ENCODE measurements at regions not wholly inside any gene's neighbourhood (a gene's known extent, or its start where the extent isn't known, plus 50 kb on each side); places are given as distances from the start of the nearest gene placed in this dataset.
"Not testable (repeated sequence)": the region's sequence is repeated elsewhere in the genome, so short reads cannot be mapped to it uniquely, and the experiment has no call there.

DNA sequence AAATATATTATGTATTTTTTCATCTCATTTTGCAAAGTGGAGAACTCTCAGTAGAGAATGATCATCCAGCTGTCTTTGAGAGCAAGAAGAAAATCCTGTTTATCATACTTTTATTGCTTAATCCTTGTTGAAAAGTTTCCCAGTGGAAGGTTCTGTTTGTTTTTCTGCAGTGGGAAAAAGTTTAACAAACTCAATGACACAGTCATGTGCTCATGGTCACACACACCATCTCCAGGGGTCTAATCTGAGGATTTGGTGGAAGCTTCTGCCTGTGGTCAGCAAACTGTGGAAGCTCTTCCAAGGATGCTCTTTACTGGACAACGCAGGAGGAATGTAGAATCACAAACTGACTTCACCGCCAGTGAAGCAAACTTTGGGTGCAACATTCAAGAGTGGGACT, 1003.9 kb downstream of the SORCS3 start:
- DNase-seq (ENCODE audit: low read depth), result no peak

DNA sequence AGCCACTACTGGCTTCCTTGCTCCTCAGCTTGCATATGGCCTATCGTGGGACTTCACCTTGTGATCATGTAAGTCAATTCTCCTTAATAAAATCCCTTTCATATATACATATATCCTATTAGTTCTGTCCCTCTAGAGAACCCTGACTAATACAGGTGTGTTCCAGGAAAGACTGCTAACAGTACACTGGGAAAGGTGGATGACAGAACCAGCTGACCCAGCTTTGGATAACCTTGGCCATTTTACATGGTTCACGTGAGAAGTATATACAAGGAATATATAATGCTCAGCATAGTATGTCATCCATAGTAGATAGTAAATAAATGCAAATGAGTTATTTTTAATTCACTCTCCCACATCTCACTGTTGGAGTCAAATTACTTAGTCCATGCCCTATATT, 1003.5 kb downstream of the SORCS3 start:
- no peak for DNase-seq (ENCODE audit: low read depth)

DNA sequence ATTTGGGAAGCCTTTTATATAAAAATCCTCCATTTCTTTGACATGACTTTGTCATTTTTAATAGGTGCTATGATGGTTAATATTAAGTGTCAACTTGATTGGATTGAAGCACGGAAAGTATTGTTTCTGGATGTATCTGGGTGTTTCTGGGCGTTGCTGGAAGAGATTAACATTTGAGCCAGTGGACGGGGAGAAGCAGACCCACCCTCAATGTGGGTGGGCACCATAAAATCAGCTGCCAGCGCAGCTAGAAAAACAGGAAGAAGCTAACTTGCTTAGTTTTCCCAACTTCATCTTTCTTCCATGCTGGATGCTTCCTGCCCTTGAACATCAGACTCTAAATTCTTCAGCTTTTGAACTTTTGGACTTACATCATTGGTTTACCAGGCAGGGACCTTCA, 1003.0 kb downstream of the SORCS3 start:
- DNase-seq (ENCODE audit: low read depth), result no peak

DNA sequence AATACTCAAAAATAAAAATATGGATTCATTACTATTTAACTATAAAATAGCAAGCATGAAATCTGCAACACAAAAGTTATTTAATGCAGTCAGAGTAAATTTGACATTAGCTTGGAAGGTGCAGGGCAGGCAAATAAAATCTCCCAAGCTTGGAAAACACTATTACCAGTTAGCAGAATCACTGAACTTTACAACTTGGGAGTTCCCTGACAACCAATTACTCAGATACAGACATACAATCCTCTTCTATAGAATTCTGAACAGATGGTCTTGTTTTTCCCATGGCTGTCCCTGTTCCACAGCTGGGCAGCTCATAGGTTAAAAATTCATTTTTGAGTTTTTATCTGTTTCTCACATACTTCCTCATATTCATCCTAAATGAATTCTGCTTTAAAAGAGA, 1002.6 kb downstream of the SORCS3 start:
- DNase-seq (ENCODE audit: low read depth), result no peak

DNA sequence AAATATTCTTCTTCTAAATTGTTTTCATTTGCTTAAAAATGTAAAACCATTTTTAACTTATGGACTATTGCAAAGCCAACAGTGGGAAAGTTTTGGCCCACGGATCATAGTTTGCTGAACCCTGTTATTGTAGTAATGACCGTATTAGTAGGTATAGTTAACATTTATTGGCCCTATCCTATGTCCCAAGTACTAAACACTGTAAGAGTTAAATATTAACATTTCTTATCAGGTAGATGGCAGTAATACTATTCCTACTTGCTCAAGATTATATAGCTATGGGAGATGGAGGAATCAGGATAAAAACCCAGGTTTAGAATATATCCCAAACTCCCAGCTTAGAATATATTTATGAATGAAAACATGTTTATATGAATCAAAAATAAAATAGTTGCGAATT, 993.2 kb downstream of the SORCS3 start:
- no peak for DNase-seq (ENCODE audit: low read depth)

DNA sequence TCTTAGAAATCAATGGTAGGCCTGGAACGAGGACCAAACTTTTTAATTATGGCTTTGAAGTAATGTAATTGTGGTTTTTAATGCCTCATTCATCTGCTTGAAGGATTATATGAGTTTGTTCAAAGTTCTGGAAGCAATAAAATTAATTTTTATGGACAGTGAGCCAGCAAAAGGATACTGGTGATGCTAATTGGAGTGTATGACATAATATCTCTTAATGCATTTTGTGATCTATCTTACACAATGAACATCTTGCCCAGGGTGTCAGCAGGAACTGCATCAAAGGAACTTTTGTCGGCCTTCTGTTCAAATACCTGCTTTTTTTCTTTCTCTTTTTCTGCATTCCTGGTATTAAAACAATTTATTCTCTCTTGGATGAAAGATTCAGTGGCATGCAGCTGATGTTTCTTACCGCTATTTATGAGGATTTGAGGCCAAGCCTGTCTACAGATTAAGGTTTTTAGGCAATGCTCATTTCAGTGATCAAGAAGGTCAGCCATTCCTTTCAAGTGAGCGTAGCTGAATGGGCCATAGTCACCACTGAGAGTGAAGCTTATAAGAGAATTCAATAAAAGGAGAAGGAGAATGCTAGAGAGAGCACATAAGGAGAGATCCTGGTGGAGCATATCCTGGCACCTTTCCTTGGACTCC, 974.8 kb downstream of the SORCS3 start:
- no peak for DNase-seq (ENCODE audit: low read depth)

DNA sequence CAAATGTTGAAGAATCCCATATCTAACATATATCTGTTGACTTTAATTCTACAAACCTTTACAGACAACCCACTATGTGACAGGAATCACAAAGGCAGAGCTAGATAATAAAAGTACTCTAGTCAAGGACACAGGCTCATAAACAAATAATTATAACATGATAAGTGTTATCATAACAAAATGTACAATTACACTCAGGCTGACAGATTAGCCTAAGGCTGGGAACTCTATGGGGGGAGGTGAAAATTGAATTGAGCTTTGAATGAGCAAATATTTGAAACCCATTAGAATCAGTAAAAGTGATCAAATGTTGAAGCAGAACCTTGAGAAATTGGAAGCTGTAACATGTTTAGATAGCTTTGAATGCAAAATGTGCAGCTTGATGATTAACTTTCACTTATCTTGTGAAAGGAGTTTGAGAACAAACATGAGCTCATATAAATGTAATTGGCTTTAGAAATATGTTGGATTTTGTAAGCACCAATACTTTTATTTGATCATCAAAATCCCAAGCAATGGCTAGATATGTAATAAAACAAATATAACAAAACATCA, 970.2 kb downstream of the SORCS3 start:
- DNase-seq (ENCODE audit: low read depth), result no peak

DNA sequence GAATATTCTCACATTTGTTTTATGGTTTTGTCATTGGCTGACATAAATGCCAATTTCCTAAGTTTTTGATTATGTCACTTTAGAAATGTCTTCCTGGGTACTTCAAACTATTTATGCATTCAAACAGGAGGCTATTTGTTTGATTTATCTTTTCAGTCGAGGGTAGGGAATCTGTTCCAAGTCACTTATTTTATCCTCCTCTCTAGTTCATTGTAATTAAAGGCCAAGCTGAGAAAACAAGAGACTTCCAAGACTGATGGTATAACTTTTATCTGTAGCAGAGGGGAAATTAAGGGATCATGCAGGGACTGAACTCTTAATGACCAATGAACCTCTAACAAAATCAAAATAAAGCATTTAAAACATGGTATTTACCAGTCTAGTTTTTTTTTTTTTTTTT, 968.4 kb downstream of the SORCS3 start:
- DNase-seq (ENCODE audit: low read depth), result no peak

DNA sequence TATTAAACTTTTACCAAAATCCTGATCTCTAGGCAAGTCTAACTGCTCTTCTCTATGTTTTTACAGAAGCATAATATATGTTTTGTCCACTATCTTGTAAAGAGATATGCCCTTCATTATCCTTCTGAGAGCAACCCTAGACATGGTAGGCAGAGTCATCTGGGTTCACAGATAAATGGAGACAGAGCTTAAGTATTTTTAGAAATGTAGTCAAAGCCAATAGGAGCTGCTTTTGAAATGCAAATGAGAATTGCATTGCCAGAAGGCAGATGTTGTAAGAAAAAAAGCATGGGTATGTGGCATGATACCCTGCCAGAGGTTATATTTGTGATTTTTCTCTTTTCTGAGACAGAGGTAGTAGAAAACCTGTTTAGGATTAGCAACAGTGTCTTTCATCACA, 964.8 kb downstream of the SORCS3 start:
- DNase-seq (ENCODE audit: low read depth), result no peak

DNA sequence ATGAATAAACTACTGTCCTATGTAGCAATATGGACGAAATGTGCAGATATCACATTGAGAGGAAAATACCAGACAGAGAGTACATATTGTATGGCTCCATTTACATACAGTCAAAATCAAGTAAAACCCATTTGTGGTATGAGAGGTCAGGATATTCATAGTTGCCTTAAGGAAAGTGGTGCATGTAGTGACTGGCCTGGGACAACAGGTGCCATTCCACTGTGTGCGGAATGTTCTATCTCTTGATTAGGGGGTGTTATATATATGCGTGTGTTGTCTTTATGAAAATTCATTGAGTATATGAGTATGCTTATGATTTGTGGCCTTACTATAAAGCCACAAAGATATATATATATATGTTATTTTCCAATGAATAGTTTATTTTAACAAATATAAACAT, 964.0 kb downstream of the SORCS3 start:
- DNase-seq (ENCODE audit: low read depth), result no peak

DNA sequence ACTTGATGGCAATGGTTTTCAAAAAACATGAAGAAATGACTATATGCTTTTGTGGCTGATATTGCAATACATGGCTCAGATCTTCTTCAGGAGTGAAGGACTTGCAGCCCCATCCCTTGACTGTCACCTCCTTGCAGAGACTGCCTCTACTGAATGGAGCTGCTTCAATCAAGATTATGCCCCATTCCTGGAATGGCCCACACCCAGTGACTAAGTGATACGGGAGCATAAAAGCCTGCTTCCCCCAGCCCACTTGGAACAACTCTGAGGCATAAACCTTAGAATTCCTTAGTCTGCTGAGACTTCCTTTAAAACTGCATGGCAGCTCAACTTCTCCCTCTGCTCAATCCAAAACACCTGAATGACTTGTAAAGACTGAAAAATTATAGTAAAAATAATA, 957.1 kb downstream of the SORCS3 start:
- no peak for DNase-seq (ENCODE audit: low read depth)

DNA sequence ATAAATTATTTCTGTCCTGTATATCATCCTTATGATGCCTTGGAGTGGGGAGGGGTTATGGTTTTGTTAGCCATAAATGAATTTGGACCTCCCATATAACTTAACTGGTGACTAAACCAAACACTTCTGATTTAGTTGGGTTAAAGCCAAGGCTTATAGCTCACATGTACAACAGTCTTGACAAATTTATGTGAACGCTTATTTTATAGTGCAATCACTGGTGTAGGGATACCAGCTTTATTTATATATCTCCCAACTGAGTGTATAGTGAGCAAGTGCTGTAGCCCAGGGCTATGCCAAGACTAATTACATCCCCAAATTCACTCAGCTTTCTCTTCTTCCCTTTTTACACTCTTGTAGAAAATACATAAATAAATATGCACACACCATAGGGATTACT, 956.2 kb downstream of the SORCS3 start:
- DNase-seq (ENCODE audit: low read depth), result no peak

DNA sequence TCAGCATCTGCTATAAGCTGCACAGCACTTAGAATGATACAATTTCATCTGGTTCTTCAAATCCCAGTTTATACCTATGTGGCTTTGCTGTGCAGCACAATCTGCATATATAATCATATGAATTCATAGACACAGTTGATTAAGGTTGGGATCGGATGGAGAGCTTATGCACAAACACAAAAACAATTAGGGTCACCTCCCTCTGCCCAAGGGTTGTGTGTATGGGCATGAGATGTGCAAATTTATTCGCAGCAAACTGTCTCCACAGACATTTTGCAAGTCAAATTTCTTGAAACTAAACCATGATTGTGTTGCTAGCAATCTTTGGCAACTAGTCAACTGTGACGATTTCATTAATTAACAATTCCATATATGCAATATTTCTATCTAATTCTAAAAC, 955.7 kb downstream of the SORCS3 start:
- DNase-seq (ENCODE audit: low read depth), result no peak

DNA sequence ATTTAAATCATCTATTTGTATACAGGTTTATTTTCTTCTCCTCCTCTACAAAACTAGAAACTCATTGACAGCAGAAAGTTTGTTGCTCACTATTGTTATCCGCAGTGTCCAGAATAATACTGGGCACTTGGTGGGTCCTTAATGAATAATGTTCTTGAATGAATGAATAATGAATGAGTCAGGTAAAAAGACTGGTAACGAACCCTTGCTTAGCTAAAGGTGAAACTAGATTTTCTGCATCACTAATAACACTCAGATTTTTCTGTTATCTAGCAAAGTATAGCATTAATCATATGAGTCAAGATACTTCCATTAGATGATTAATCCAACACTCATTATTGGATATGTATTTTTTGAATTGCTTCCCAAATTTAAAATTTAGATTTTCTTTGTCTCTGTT, 953.2 kb downstream of the SORCS3 start:
- DNase-seq (ENCODE audit: low read depth), result no peak

DNA sequence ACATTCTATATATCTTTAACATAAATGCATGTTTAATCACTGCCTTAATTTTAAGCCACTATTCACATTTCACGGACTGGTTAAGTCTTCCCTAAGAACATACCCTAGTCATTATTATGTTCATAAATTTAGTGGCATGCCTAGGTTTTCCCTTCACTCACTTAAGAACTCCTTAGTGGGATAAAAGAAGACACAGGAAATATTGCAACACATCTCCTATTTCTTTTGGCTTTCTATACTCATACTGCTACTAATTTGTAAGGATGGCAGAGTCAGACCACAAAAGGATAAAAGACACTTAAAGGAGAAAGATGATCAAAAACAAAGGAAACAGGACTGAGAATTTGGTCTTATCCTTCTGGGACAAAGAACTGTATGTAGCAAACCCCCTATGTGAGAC, 951.4 kb downstream of the SORCS3 start:
- no peak for DNase-seq (ENCODE audit: low read depth)

DNA sequence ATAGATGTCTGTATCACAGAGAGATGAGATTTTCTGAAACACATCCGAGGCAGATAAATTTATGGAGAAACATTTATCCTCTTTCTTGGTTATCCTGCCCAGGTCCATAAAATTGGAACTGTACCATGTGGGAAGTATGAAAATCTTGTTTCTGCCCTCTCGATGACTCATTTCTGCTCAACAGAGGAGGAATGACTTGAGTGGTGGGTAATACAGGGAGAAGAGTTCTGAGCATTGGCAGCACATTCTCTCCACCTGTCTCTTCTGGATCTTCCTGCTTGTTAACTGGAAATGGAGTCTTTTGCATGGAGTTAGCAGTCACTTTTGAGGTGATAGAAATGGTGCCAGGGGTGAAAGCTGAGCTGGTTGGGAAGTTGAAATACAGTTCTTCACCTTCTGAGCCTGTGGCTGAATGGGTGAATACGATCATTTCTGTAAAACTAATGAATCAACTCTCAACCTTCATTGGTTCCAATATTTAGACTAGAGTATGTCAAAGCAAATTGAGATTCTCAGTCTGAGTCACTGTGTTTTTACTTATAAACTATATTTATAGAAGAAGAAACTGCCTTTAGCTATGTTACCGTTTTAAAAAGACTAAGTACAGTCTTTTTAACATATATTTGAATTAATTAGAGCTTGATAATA, 945.5 kb downstream of the SORCS3 start:
- no peak for DNase-seq (ENCODE audit: low read depth)

DNA sequence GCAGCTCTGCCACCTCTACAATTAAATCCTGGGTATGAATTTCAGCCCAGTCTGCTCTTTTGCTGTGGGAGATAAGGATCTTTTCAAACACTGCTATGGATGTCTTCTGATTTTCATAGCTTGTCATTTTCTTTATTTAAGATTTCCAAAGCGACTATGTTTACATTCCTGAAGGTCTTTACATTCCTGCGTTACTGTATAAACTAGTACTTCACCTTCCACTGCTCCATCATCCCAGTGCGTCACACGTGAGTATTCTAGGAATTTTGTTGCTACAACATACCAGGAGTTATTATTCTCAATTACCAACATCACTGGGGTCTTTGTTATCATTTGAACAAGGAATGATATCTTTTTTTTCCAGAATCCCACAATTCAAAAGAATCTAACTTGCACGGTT, 944.7 kb downstream of the SORCS3 start:
- no peak for DNase-seq (ENCODE audit: low read depth)

DNA sequence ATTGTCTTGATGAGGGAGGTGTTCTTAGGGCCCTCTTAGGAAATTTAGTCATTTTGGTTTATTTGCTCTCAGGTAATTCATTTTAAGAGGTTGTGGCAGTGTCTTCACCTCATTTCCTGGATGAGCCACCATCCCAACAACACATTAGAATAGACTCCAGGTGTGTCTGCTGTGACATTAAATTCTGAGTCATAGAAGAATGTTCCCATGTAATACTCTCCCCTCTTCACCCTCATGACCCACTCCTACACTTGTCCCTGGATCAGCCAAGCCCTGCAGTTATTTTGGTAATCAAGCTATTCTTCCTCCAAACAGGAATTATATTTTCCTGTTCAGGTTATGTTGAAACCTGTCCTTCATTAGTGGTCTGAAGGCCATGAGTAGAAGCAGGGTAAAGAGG, 944.1 kb downstream of the SORCS3 start:
- DNase-seq (ENCODE audit: low read depth), result no peak

DNA sequence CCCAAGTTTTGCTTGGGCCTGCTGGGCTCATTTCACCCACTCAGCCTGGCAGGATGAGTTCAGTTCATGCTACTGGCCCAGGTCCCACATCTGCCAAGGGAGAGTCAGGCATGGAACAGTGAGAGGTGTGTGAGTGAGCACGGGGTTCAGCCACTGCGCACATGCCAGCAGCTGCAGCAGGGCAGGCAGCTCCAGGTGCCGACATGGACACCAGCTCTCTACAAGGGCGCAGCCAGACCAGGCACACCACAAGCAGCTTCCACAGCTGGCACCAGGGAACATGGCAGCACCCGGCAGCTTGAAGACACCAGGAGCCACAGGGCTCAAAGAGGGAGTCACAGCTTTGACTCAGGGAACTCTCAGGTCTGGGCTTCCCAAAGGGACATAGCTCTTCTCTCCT, 938.0 kb downstream of the SORCS3 start:
- DNase-seq (ENCODE audit: low read depth), result no peak

DNA sequence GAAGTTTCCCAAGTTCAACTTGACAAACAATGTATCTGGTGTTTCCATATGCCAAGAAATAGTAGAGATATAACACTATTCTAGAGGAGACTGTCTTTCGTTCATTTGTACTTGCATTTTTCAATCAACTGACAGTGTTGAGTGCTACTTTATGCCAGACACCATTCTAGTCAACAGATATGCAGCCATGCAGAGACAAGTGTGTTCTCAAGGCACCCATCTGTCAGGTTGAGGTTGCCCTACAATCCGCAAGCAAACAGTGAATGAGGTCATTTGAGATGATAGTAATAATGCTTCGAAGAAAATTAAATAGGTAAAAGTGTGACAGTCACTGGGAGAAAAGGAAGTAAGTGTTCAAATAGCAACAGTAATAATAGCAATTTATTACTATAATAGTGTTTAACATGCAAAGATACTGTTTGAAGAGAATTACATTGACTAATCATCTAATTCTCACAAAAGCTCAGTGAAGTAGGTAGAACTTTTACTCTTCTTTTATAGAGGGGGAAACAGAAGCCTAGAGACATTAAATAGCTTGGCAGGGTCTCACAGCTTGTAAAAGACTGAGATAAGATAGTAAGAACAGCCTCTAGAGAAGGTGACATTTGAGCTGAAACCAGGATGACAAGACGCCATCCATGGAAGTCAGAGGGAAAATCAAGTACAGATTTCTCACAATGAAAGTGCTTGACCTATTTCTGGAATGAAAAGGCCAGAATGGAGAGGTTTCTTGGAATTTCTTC, 936.9 kb downstream of the SORCS3 start:
- DNase-seq (ENCODE audit: low read depth), result no peak

DNA sequence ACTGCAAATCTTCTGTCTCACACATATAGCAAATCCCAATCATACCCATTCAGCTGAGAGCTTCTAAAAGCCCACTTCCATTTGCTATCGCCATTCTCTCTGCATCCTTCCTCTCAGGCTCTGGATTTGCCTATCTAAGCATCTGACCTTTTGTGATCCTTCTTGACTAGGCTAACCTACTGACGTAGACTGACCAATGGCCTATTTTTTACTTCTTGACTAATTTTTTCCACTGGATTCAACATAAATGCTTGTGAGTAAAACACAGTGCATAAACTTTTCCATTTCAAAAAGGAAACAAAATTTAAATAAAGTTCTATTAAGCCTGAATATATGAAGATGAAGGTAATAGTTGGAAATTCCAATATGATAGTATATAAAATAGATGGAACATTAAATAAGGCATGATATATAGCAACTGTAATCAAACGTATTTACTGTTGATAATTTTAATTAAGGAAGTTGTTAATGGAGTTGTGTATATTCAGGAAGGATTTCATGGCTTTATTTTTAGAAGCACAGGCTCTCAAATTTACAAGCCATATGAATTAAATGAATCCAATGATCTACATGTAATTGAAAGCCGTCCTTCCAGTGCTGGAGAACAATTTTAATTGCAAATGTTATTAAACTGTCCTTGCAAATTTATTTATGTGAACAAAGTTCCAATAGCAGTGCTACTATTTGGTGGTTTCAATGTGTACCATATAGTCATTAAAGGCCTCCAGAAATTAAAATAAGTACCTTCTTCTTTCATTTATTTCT, 918.4 kb downstream of the SORCS3 start:
- DNase-seq (ENCODE audit: low read depth), result no peak

DNA sequence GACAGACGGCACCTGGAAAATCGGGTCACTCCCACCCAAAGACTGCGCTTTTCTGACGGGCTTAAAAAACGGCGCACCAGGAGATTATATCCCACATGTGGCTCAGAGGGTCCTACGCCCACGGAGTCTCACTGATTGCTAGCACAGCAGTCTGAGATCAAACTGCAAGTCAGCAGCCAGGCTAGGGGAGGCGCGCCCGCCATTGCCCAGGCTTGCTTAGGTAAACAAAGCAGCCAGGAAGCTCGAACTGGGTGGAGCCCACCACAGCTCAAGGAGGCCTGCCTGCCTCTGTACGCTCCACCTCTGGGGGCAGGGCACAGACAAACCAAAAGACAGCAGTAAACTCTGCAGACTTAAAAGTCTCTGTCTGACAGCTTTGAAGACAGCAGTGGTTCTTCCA, 909.4 kb downstream of the SORCS3 start:
- not testable (repeated sequence) for DNase-seq (ENCODE audit: low read depth)

DNA sequence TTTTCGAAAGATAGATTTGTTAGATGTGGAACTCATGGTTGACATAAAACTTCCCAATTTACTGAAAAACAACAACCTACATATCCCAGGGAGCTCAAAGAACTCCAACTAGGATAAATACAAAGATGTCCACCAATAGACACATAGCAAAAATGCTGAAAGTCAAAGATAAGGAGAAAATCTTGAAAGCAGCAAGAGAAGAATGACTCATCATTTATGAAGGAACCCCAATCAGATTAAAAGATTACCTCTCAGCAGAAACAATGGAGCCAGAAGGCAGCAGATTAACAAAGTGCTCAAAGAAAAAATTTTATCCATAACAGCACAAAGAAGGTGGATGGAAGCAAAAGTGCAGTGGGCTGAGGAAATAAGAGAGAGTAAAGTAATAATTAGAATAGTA, 908.6 kb downstream of the SORCS3 start:
- DNase-seq (ENCODE audit: low read depth), result no peak

All from stromal cell of bone marrow (primary cell).